ENCODE measurements at regions not wholly inside any gene's neighbourhood (a gene's known extent, or its start where the extent isn't known, plus 50 kb on each side); places are given as distances from the start of the nearest gene placed in this dataset.

- in situ Hi-C loops (cut with MboI; ENCODE audit: low pct_unique_long_range_greater_than_20kb, low sequenced_read_pairs, unreplicated experiment) = loop anchor here (25.0 kb wide), 1 partner anchor 309 kb away; no protein-coding TSS in a partner anchor
- no peak for TF ChIP-seq CTCF (IDR thresholded peaks at IDR 0.05; ENCODE audit: extremely low read depth, insufficient read depth, missing control alignments)
- DNase-seq (ENCODE audit: low spot score) = no peak
These were observed 138.1 kb downstream of the SUCLG1 start for GRCh38 chr2:84320940-84321339.

- DNase-seq (ENCODE audit: low spot score) = no peak
- in situ Hi-C loops (cut with MboI; ENCODE audit: low pct_unique_long_range_greater_than_20kb, low sequenced_read_pairs, unreplicated experiment) = loop anchor here (25.0 kb wide), 1 partner anchor 307 kb away; no protein-coding TSS in a partner anchor
- TF ChIP-seq CTCF (IDR thresholded peaks at IDR 0.05; ENCODE audit: extremely low read depth, insufficient read depth, missing control alignments) = no peak
These were observed 139.5 kb downstream of the SUCLG1 start for GRCh38 chr2:84319581-84319980.

- no peak for DNase-seq (ENCODE audit: low spot score)
- in situ Hi-C loops (cut with MboI; ENCODE audit: low pct_unique_long_range_greater_than_20kb, low sequenced_read_pairs, unreplicated experiment) = loop anchor here (25.0 kb wide), 1 partner anchor 305 kb away; no protein-coding TSS in a partner anchor
- no peak for TF ChIP-seq CTCF (IDR thresholded peaks at IDR 0.05; ENCODE audit: extremely low read depth, insufficient read depth, missing control alignments)
These were observed 141.9 kb downstream of the SUCLG1 start for GRCh38 chr2:84317135-84317534.

- TF ChIP-seq CTCF (IDR thresholded peaks at IDR 0.05; ENCODE audit: extremely low read depth, insufficient read depth, missing control alignments) = peak; percentile 92
- peak; percentile 41 for DNase-seq (ENCODE audit: low spot score)
- in situ Hi-C loops (cut with MboI; ENCODE audit: low pct_unique_long_range_greater_than_20kb, low sequenced_read_pairs, unreplicated experiment) = loop anchor here (25.0 kb wide), 1 partner anchor 303 kb away; no protein-coding TSS in a partner anchor
These were observed 144.2 kb downstream of the SUCLG1 start for GRCh38 chr2:84314901-84315330.

- no peak for TF ChIP-seq CTCF (IDR thresholded peaks at IDR 0.05; ENCODE audit: extremely low read depth, insufficient read depth, missing control alignments)
- DNase-seq (ENCODE audit: low spot score) = no peak
- in situ Hi-C loops (cut with MboI; ENCODE audit: low pct_unique_long_range_greater_than_20kb, low sequenced_read_pairs, unreplicated experiment) = loop anchor here (25.0 kb wide), 1 partner anchor 302 kb away; no protein-coding TSS in a partner anchor
These were observed 144.8 kb downstream of the SUCLG1 start for GRCh38 chr2:84314250-84314649.

- no peak for DNase-seq (ENCODE audit: low spot score)
- TF ChIP-seq CTCF (IDR thresholded peaks at IDR 0.05; ENCODE audit: extremely low read depth, insufficient read depth, missing control alignments) = no peak
- in situ Hi-C loops (cut with MboI; ENCODE audit: low pct_unique_long_range_greater_than_20kb, low sequenced_read_pairs, unreplicated experiment) = loop anchor here (25.0 kb wide), 1 partner anchor 297 kb away; no protein-coding TSS in a partner anchor
These were observed 149.8 kb downstream of the SUCLG1 start for GRCh38 chr2:84309281-84309680.

Data from GM13977 (cell line).